ENCODE measurements at regions not wholly inside any gene's neighbourhood (a gene's known extent, or its start where the extent isn't known, plus 50 kb on each side); places are given as distances from the start of the nearest gene placed in this dataset.

- Mint-ChIP-seq H3K36me3 (no peaks in the 10 kb centered on the region), H3K27ac (no peak overlapping the region), H3K4me3 (no peak overlapping the region), H3K4me1 (peaks cover 4% of the 10 kb centered on the region), H3K27me3 (ENCODE audit: insufficient read depth, low read depth) (peaks cover 6% of the 10 kb centered on the region), H3K9me3 (no peaks in the 10 kb centered on the region)
- Histone ChIP-seq H4K20me1 (ENCODE audit: low read depth) (no peaks in the 10 kb centered on the region), H2AFZ (replicated peaks) (no peak overlapping the region), H3K4me2 (no peak overlapping the region), H3K4me1 (no peaks in the 10 kb centered on the region), H3K9me3 (ENCODE audit: low read depth) (no peaks in the 10 kb centered on the region), H3K4me3 (no peak overlapping the region), H3K36me3 (no peaks in the 10 kb centered on the region), H3K79me2 (ENCODE audit: low read depth) (no peaks in the 10 kb centered on the region), H3K27ac (no peak overlapping the region), H3K27me3 (no peaks in the 10 kb centered on the region), H3K9ac (no peak overlapping the region), H3F3A (ENCODE audit: low read depth) (no peaks in the 10 kb centered on the region)
- no peak for TF ChIP-seq EZH2 (IDR thresholded peaks at IDR 0.05)
- no peak for TF ChIP-seq CTCF (IDR thresholded peaks at IDR 0.05)
- TF ChIP-seq EZH2phosphoT487 (IDR thresholded peaks at IDR 0.05): no peak
- no peak for DNase-seq (ENCODE audit: low spot score)
Measured at GRCh38 chr11:133697603-133698180, 147.6 kb downstream of the SPATA19 start.

GRCh38 chr11:133697161-133697560, 148.2 kb downstream of the SPATA19 start:
- Histone ChIP-seq H2AFZ (replicated peaks) (no peak overlapping the region), H3F3A (ENCODE audit: low read depth) (no peaks in the 10 kb centered on the region), H3K9ac (no peak overlapping the region), H3K27me3 (no peaks in the 10 kb centered on the region), H4K20me1 (ENCODE audit: low read depth) (no peaks in the 10 kb centered on the region), H3K9me3 (ENCODE audit: low read depth) (no peaks in the 10 kb centered on the region), H3K79me2 (ENCODE audit: low read depth) (no peaks in the 10 kb centered on the region), H3K4me2 (no peak overlapping the region), H3K4me3 (no peak overlapping the region), H3K36me3 (no peaks in the 10 kb centered on the region), H3K27ac (no peak overlapping the region), H3K4me1 (no peaks in the 10 kb centered on the region)
- H3K27me3 Mint-ChIP-seq (ENCODE audit: insufficient read depth, low read depth): peaks cover 6% of the 10 kb centered on the region
- no peak overlapping the region for H3K27ac Mint-ChIP-seq
- H3K4me3 Mint-ChIP-seq: no peak overlapping the region
- no peak for DNase-seq (ENCODE audit: low spot score)
- TF ChIP-seq CTCF (IDR thresholded peaks at IDR 0.05) (no peak), EZH2 (IDR thresholded peaks at IDR 0.05) (no peak), EZH2phosphoT487 (IDR thresholded peaks at IDR 0.05) (no peak)
- no peaks in the 10 kb centered on the region for H3K36me3 Mint-ChIP-seq
- no peaks in the 10 kb centered on the region for H3K9me3 Mint-ChIP-seq
- H3K4me1 Mint-ChIP-seq: peaks cover 4% of the 10 kb centered on the region

GRCh38 chr11:133695387-133695786, 149.9 kb downstream of the SPATA19 start:
- no peak overlapping the region for H3K27ac Mint-ChIP-seq
- Histone ChIP-seq H3K9ac (no peak overlapping the region), H3K27ac (no peak overlapping the region), H3K4me3 (no peak overlapping the region), H3K27me3 (no peaks in the 10 kb centered on the region), H3K4me2 (no peak overlapping the region), H3K36me3 (no peaks in the 10 kb centered on the region), H2AFZ (replicated peaks) (no peak overlapping the region), H3F3A (ENCODE audit: low read depth) (no peaks in the 10 kb centered on the region), H3K79me2 (ENCODE audit: low read depth) (no peaks in the 10 kb centered on the region), H4K20me1 (ENCODE audit: low read depth) (no peaks in the 10 kb centered on the region), H3K9me3 (ENCODE audit: low read depth) (no peaks in the 10 kb centered on the region), H3K4me1 (no peaks in the 10 kb centered on the region)
- H3K27me3 Mint-ChIP-seq (ENCODE audit: insufficient read depth, low read depth): peaks cover 6% of the 10 kb centered on the region
- no peaks in the 10 kb centered on the region for H3K9me3 Mint-ChIP-seq
- H3K4me3 Mint-ChIP-seq: no peak overlapping the region
- no peak for DNase-seq (ENCODE audit: low spot score)
- H3K4me1 Mint-ChIP-seq: peaks cover 4% of the 10 kb centered on the region
- TF ChIP-seq CTCF (IDR thresholded peaks at IDR 0.05) (no peak), EZH2phosphoT487 (IDR thresholded peaks at IDR 0.05) (no peak), EZH2 (IDR thresholded peaks at IDR 0.05) (no peak)
- no peaks in the 10 kb centered on the region for H3K36me3 Mint-ChIP-seq

Measured in neural progenitor cell (in vitro differentiated cells).